GM12878 (cell line): ENCODE measurements at regions not wholly inside any gene's neighbourhood (a gene's known extent, or its start where the extent isn't known, plus 50 kb on each side); places are given as distances from the start of the nearest gene placed in this dataset.

Experiments used
- CTCF ChIP-seq, 3 experiments: IDR thresholded peaks in 2 of 3; conservative IDR thresholded peaks in 1 of 3; 2 replicates each; pipeline ENCODE4 v1.5.1; 2011; ENCODE audit warnings: low read depth in 3 of 3, low read length in 3 of 3, mild to moderate bottlenecking in 3 of 3, control low read depth in 2 of 3, moderate library complexity in 2 of 3, inconsistent platforms in 1 of 3, mixed read lengths in 1 of 3; ENCODE audit not compliant: control insufficient read depth in 2 of 3, insufficient read depth in 1 of 3; ENCODE audit errors: extremely low read depth in 1 of 3
- NR2C2 ChIP-seq: IDR thresholded peaks from 2 replicates; pipeline ENCODE4 v1.6.1; 2011; ENCODE audit warnings: borderline replicate concordance, low read depth; ENCODE audit not compliant: control insufficient read depth, insufficient read length
- SREBF2 ChIP-seq: IDR thresholded peaks from 2 replicates; pipeline ENCODE4 v1.6.1; 2012; ENCODE audit warnings: mild to moderate bottlenecking, low read length
- TCF12 ChIP-seq: IDR thresholded peaks from 2 replicates; pipeline ENCODE4 v1.6.1; 2011; ENCODE audit warnings: low read depth, mild to moderate bottlenecking, low read length
- USF2 ChIP-seq: IDR thresholded peaks from 2 replicates; pipeline ENCODE4 v1.6.1; 2011; ENCODE audit warnings: low read depth, low read length, improper control_type of control experiment, borderline replicate concordance

GRCh38 chr14:49962621-49963020, 69.7 kb downstream of the ARF6 start:
- TF ChIP-seq CTCF (IDR thresholded peaks at IDR 0.05 in 2 of 3, conservative IDR thresholded peaks at IDR 0.05 in 1 of 3; ENCODE audit: control insufficient read depth in 2 of 3, extremely low read depth in 1 of 3, insufficient read depth in 1 of 3, low read depth in 3 of 3, low read length in 3 of 3) (no peak), NR2C2 (no peak), SREBF2 (no peak), USF2 (no peak), TCF12 (no peak)
